Right lobe of liver (tissue), 6 donors: ENCODE measurements at regions not wholly inside any gene's neighbourhood (a gene's known extent, or its start where the extent isn't known, plus 50 kb on each side); places are given as distances from the start of the nearest gene placed in this dataset.

Experiments used
- ATAC-seq, 4 donors: fragments of 200-7000 bp; cut with Tn5 transposase; one replicate each; pipeline ENCODE4 v1.9.1; 2020; ENCODE audit warnings: mild to moderate bottlenecking in 4 of 4, moderate library complexity in 4 of 4
- DNase-seq, 3 donors: peaks; one replicate each; pipeline ENCODE4 v3.0.0-alpha.2; 2020
- H3K27ac ChIP-seq, 3 donors: fragments of 200-600 bp; one replicate each; pipeline ENCODE4 v1.8.0; 2022
- H3K27me3 ChIP-seq, 2 donors: fragments of 200-600 bp; one replicate each; pipeline ENCODE4 v1.8.0; 2022
- H3K36me3 ChIP-seq, 4 donors: fragments of 200-600 bp; sonication (generic) in 1 of 4; one replicate each; pipeline versions ENCODE4 v1.5.1 to v1.8.0; 2017 to 2022; ENCODE audit warnings: control low read depth in 1 of 4
- H3K4me1 ChIP-seq, 4 donors: fragments of 200-600 bp; sonication (generic) in 1 of 4; one replicate each; pipeline versions ENCODE4 v1.5.1 to v1.8.0; 2017 to 2022; ENCODE audit warnings: control low read depth in 1 of 4
- H3K4me3 ChIP-seq, 3 donors: fragments of 200-600 bp; one replicate each; pipeline ENCODE4 v1.8.0; 2022
- H3K9me3 ChIP-seq, 4 donors: fragments of 200-600 bp; sonication (generic) in 1 of 4; one replicate each; pipeline versions ENCODE4 v1.5.1 to v1.8.0; 2017 to 2022; ENCODE audit warnings: control low read depth in 1 of 4
- CTCF ChIP-seq, 4 donors: fragments of 200-600 bp in 3 of 4; fragments of 450-650 bp in 1 of 4; IDR thresholded peaks; one replicate each; pipeline versions ENCODE4 v1.5.1 to v1.8.0; 2016 to 2022; ENCODE audit warnings: antibody characterized with exemption in 4 of 4, mild to moderate bottlenecking in 2 of 4
- POLR2A ChIP-seq: fragments of 450-650 bp; IDR thresholded peaks from one replicate; pipeline ENCODE4 v1.6.1; 2017; ENCODE audit warnings: antibody characterized with exemption, mild to moderate bottlenecking
- WGBS: methylation state at CpG from one replicate; pipeline ENCODE4 v1.1.6; 2018; ENCODE audit warnings: low coverage, low lambda C conversion rate; ENCODE audit not compliant: insufficient coverage; ENCODE audit errors: missing lambda C conversion rate; 5-methylcytosine and 5-hydroxymethylcytosine counted together
- intact Hi-C, 2 donors: fragments of 100-400 bp; cut with DNase I; formaldehyde crosslinking; loops; one replicate each; pipeline versions ENCODE4 v1.11.2 to v1.14.1; 2022
- donor health status: DM: no; HTN: yes; CAD: no.
- donor health status: DM: no; HTN: no; CAD: no.
- donor health status: DM: no; HTN: no; CAD: no.
- donor health status: DM: no; HTN: yes; CAD: no.
- donor health status: DM: no; HTN: yes; CAD: no.

DNA sequence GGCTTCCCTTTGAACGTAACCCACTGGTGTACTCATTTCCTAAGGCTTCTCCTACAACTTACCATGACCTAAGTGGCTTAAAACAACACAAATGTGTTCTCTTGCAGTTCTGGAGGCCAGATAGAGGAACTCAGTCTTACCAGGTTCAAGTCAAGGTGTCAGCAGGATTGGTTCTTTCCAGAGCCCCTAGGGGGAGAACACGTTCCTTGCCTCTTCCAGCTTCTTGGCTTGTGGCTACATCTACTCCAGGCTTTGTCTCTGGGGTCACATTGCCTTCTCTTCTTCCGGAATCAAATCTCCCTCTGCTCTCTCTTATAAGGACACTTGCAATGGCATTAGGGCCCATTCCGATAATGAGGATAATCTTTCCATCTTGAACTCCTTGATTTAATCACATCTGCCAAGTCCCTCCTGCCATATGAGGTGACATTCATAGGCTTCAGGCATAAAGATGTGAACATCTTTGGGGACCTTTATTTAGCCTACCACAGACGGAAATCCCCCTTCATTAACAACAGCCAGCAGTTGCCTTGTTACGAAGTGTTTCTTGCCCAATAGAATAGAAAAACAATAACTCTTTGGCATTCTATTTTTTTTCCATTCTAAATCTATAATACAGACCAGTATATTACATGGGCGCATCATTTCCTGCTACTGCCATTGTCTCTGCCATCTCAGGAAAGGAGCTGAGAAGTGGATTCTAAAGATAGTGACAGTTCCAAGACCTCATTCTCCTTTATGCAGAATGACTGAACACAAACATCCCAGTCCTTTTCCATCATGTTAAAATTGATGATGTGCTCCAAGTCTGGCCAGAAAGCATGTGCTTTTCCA, 362.0 kb downstream of the ZNF521 start:
- no peaks in the 10 kb centered on the region for H3K27me3 ChIP-seq
- ATAC-seq (no peak), DNase-seq (no peak)
- H3K4me3 ChIP-seq: no peak overlapping the region
- TF ChIP-seq POLR2A: no peak
- no peak for TF ChIP-seq CTCF (IDR thresholded peaks at IDR 0.05)
- no peak overlapping the region for H3K27ac ChIP-seq
- no peaks in the 10 kb centered on the region for H3K36me3 ChIP-seq
- no peaks in the 10 kb centered on the region for H3K4me1 ChIP-seq
- intact Hi-C loops: no loop called here
- H3K9me3 ChIP-seq: no peaks in the 10 kb centered on the region
- WGBS: 49% methylated on average over 7 of the region's 7 CpGs

DNA sequence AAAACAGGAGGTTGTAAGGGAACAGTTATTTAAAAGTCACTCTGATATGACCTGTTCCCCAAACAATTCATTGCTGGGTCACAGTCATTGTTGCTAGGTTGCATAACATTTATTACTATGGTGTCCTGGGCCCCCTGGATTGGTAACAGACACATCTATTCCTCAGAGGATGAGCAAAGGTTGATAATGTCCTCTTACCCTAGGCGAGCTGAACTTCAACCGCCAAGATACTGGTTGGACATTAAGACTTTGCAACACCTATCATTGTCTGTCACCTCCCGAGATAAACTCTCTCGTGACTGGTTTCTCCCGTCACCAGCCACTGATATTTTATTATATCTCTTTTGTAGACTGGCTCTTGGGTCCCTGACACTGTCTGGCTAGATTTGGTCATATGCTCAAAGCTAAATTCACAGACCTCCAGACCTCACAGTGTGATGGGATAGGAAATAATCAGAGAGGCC, 361.3 kb downstream of the ZNF521 start:
- DNase-seq: no peak
- no peaks in the 10 kb centered on the region for H3K4me1 ChIP-seq
- intact Hi-C loops: no loop called here
- H3K36me3 ChIP-seq: no peaks in the 10 kb centered on the region
- no peak for ATAC-seq
- 38% methylated on average over 3 of the region's 5 CpGs for WGBS
- no peaks in the 10 kb centered on the region for H3K27me3 ChIP-seq
- no peak overlapping the region for H3K4me3 ChIP-seq
- TF ChIP-seq CTCF (IDR thresholded peaks at IDR 0.05): no peak
- no peak for TF ChIP-seq POLR2A
- no peak overlapping the region for H3K27ac ChIP-seq
- H3K9me3 ChIP-seq: no peaks in the 10 kb centered on the region

DNA sequence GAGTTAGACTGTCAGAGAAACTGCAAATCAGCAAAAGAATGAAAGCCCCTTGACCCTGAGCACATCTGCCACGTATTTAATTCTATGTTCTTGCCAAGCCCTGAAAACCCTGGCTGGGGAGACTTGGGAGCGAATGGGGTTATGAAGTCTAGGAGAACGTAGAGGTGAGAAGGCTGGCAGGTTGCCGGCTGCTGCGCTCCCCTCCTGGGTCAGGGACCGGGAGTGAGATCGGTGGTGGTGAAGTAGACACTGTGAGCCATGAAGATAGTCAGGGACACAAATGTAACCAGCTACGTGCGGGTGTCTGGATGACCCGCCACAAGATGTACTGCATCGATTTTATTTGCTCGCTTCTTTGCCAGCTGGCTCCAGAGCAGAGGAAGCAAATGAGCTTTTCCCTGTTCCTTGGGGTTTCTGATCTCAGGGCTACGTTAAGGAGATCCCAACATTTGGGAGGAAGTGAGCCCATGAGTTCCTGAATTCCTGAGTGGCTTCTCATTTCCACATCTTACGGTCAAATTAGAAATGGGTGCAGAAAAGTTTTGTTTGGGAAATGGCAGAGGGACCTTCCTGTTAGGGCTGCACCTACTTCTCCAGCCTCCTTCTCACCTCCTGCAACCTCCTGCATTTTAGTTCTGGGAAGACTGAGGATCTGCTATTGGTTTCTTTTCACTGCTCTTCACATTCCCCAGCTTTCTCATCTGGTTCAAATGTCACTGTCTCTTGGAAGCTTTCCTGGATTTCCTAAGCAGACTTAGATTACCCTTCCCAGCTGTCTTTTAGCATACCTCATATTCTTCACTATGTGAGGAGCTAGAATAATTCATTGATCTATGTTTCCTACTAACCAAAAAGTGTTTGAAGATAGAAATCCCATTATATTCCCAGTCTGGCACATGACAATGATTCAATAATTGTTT, 360.6 kb downstream of the ZNF521 start:
- Histone ChIP-seq H3K27me3 (no peaks in the 10 kb centered on the region), H3K4me1 (no peaks in the 10 kb centered on the region), H3K27ac (no peak overlapping the region), H3K4me3 (no peak overlapping the region), H3K36me3 (no peaks in the 10 kb centered on the region), H3K9me3 (no peaks in the 10 kb centered on the region)
- ATAC-seq (no peak), DNase-seq (no peak)
- intact Hi-C loops: no loop called here
- no peak for TF ChIP-seq CTCF (IDR thresholded peaks at IDR 0.05)
- no peak for TF ChIP-seq POLR2A
- 63% methylated on average over 10 of the region's 14 CpGs for WGBS

DNA sequence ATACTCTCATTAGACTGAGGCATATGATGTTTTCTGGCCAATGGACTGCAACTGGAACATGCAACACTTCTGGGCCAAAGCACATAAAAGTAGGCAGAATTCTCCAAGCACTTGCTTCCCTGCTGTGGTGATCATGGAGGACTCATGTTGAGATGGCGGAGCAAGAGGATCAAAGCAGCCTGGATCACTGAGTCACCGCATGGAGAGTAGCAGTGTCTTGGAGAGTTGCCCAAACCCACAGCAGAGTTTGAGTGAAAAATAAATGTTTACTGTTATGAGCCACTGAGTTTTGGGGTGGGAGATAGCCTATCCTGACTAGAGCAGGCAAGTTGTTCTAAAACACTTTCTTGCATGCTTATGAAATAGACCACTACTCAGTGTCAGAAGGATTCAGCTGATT, 359.5 kb downstream of the ZNF521 start:
- ATAC-seq: no peak
- Histone ChIP-seq H3K4me3 (no peak overlapping the region), H3K4me1 (no peaks in the 10 kb centered on the region), H3K36me3 (no peaks in the 10 kb centered on the region), H3K27me3 (no peaks in the 10 kb centered on the region), H3K9me3 (no peaks in the 10 kb centered on the region), H3K27ac (no peak overlapping the region)
- 80% methylated on average over 1 of the region's 2 CpGs for WGBS
- intact Hi-C loops: no loop called here
- DNase-seq: no peak
- TF ChIP-seq POLR2A: no peak
- TF ChIP-seq CTCF (IDR thresholded peaks at IDR 0.05): no peak
